Left colon (tissue), 2 donors: ENCODE measurements at regions not wholly inside any gene's neighbourhood (a gene's known extent, or its start where the extent isn't known, plus 50 kb on each side); places are given as distances from the start of the nearest gene placed in this dataset.

Source experiments
- ATAC-seq: fragments of 200-7000 bp; cut with Tn5 transposase; one replicate; pipeline ENCODE4 v1.9.1; 2020; ENCODE audit warnings: mild to moderate bottlenecking, moderate library complexity
- DNase-seq, 2 donors: peaks; one replicate each; pipeline ENCODE4 v3.0.0-alpha.2; 2020
- intact Hi-C, 2 donors: fragments of 100-400 bp; cut with DNase I in 1 of 2; cut with micrococcal nuclease in 1 of 2; formaldehyde crosslinking; loops; one replicate each; pipeline versions ENCODE4 v1.11.2 to v1.14.0; 2022; cut with DNase I, micrococcal nuclease
- donor health status: DM: no; HTN: no; CAD: no.
- donor health status: DM: yes; HTN: yes; CAD: no.

DNA sequence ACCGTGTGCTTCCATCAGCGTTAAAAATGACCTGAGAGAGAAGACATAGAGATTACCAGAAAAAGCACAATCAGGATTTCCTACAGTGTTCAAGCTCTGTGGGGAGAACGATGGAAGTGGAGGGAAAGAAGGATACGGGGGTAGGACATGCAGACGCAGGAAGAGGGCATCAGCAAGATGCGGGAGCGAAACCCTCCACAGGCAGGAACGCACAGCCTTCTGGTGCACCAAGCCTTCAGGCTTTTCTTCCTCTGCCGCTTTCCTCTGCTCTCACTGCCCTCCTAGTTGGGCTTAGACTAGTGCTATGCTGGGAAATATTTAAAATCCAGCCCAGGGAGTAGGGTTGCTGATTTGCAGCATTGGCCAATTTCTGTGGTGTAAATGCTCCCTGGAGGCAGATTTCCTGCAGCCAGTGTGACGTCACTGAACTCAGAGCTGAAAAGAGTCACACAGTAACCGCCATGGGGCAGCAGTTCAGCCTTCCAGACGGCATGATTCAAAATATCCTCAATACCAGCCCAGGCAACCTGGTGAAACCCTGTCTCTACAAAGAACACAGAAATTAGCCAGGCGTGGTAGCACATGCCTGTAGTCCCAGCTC lies 205.1 kb upstream of the SOX1 start:
- ATAC-seq, result no peak
- DNase-seq, result no peak
- intact Hi-C loops, result no loop called here

DNA sequence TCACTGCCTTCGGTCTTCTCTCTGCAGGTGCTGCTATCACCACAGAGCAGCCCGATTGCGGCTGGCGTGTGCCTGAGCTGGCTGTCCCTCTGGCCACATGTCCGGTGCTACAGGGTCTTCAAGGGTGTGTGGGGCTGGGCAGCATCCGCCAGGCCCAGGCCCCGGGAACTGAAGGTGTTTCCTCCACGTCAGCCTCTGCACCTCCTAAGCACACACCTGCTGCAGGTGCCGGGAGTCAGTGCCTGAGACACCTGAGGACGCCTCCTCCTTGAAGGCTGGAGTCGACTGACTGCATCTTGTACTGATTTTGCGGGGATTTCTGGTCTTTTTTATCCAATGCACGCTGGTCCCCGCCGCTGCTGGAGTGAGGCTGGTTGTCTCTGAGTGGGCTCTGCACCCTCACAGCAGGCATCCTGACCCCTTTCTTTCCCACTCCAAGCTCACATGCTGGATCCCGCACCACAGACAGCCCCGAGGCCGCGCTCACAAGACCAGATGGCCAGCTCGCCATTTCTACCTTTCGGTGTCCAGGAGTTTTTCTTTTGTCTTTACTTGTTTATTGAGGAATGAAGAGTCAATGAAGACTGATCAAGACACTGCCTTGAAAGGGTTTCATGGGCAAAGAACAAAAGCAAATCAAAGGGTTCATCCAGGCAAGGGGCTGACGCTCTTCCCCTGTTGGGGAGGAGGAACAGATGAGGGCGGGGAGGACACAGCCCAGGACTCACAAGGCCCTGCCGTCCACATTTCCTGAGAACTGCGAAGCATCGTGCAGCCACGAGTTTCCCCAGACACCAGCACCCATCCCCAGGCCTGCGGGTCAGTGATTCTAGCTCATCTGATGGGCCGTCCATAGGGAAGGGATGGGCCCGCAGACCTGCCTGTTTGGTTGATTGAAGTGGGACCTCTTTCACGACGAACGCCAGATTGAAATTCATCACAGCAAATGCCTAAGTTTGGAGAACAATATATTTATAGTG lies 203.8 kb upstream of the SOX1 start:
- intact Hi-C loops, result no loop called here
- DNase-seq (no peak), ATAC-seq (no peak)

DNA sequence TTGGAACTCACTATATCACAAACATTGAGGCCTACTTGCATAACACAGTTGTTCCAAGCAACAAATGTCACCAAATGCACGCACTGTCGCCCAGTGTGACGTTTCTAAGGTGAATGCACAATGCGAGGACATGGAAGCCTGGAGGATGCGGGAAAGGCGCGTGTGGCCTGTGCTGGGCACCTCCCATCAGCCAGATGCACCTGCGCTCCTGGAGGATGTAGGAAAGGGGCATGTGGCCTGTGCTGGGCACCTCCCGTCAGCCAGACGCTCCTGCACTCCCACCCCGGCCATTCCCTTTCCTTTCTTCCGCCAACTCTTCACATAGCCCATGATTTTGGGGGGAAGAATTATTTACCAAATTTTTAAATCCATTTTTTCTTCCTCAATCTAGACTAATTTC lies 202.4 kb upstream of the SOX1 start:
- no peak for ATAC-seq
- no peak for DNase-seq
- intact Hi-C loops, result no loop called here

DNA sequence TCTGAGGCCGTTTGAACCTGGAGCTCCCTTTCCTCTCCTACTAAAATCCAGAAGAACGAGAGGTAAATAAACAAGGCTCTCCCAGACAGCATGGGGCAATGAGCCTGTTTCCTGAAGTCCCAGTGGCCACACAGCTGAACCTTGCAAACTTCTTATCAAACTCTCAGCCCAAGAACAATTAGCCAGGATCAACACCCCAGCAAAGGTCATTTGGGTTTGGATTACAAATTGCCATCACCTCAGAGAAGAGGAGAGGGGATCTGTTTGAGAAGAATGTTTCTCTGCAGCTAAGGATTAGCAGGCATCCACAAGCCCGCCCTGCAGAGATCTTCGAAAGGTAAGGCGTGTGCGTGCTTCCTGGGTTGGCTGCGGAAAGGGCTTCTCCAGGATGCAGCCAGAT lies 201.9 kb upstream of the SOX1 start:
- ATAC-seq, result no peak
- intact Hi-C loops, result no loop called here
- DNase-seq, result no peak

DNA sequence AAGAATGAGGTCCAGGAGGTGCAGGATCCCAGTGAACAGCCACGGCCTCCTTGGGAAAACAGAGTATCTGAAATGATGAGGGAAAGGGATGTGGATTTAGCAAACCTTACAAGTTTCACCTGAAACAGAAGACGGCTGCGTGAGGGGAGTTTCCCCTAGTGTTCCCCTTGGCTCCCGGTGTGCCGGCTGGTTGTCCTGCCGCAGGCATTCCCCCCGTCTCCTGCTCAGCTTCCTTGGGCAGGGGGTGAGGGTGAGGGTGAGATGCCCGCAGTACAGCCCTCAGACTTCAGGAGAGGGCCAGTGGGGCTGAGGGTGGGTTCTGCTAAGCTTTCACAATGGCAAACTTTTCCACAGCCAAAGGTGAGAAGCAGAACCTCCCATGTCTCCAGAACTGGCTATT lies 201.1 kb upstream of the SOX1 start:
- ATAC-seq, result no peak
- intact Hi-C loops, result no loop called here

DNA sequence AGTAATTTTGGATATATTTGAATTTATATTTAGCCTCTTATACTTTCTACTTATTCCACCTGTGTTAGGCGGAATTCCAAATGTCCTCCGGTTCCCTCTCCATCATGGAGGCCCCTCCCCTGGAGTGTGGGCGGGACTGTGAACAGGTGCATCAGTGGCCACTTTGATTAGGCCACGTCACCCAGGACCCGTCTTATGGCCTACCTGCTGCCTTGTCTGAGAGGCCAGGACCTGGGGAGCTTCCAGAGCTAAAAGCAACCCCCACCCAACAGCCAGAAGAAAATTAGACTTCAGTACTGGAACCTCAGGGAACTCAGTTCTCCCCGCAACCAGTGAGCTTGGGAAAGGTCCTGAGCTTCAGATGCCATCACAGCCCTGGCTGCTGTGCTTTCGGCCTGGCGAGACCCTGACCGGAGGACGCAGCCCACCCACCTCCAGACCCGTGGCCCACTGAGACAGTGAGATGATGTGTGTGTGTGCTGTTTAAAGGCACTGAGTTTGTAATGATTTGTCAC lies 200.2 kb upstream of the SOX1 start:
- DNase-seq, result no peak
- intact Hi-C loops, result no loop called here
- no peak for ATAC-seq

More for the DNA sequence above, 201.1 kb upstream of the SOX1 start:
- DNase-seq, result no peak

DNA sequence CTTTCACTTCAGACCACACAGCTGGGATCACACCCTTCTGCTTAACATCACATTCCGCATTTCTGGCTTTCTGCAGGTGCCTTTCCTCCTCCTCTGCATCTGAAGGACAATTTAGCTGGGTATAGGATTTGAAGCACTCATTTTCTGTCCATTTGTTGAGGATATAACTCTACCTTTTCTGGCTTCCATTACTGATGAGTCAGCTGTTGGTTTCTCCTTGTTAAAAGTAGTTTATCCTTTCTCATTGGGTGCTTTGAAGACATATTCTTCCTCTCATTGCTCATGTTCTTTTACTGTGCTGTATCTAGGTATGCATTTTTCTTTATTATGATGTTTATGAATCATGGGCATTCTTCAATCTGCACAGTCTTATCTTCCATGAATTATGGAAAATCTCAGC lies 199.3 kb upstream of the SOX1 start:
- DNase-seq (no peak), ATAC-seq (no peak)
- intact Hi-C loops, result no loop called here

DNA sequence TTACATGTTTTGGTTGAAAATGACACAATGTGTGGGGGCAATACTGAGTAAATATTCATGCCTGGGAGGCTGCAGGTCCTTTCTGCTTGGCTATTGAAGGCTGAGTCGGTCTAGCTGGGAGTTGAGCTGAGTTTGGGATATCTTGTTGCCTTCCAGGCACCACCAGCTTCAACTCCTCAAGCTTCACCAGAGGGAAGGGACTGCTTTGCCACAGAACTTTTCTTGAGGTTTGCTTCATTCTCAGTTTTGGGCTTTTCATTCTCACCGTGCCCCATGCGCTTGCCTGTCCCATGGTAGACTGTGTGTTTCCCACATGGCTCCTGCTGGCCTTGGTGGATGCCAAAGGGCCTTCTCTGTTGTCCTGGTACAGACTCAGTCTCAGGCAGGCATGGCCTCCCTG lies 198.2 kb upstream of the SOX1 start:
- ATAC-seq (no peak), DNase-seq (no peak)
- intact Hi-C loops, result no loop called here

DNA sequence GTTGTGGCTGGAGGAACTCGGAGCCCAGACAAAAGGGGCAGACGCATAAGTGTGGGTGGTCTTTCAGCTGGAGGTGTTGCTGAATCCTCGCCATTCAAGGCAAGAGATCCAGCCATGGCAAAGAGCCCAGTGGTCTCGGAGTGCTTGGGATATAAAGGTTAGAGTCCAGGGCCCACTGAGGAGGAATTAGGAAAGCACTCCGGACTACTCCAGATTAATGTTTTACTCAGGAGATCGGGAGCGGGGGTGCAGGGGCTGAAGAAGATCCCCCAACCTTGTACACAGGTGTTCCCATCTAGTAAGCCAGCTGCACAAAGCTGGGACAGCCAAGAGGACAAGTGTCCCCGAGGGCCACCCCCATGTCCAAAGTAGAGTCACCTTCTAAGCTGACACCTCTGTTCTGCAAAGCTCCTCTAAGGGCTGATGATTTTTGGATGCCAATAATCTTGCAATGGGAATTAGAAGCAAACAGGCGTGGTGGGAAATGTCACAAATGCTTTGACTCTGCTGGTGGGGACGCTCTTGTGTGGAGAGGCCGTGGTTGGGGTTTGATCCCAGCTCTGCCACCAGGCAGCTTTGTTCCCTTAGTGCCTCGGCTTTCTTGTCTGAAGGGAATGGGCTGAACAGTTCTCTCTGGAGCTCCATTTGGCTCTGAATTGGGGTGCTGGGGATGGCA lies 194.3 kb upstream of the SOX1 start:
- ATAC-seq, result no peak

DNA sequence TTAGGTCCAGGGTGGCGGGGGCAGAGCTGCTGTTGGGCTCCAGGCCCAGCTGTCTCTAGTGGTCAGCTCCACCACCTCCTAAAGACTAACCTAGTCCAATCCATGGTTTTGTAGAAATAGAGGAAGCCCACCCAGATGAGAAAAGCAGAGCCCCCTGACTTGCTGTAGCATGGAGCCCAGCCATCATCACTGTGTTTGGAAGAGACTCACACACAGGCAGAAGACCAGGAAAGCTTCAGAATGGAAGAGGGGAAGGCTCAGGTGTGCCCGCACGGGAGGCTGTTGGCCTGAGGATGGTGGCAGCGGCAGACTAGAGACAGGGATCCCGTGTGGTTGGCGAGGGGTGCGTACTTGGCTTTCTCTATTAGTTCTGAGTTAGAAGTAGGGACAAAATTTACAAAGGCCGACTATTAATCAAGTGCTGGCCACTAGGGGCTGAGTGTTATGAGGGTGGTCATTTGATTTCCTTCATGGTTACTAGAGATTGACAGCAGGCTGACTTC lies 193.2 kb upstream of the SOX1 start:
- ATAC-seq, result no peak
- no peak for DNase-seq
- intact Hi-C loops, result no loop called here

More for the DNA sequence above, 194.3 kb upstream of the SOX1 start:
- DNase-seq, result no peak
- intact Hi-C loops, result no loop called here

DNA sequence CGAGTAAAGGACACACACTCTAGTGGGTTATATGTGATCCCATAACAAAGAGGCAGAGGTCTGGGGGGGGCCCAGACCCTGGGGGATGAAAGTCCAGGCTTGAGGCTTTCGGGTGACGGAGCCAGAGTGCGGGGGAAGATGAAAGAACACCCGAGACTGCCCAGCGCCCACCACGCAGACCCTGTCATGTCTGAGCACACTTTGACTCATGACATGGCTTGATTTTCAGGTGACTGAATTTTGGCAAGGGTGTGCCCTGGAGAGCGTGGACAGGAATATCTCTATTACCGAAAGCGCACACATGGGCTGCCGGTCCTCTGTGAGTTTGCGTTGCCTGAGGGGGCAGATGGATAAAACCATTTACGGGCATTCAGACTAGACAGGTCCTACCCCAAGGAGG lies 192.0 kb upstream of the SOX1 start:
- intact Hi-C loops, result no loop called here
- DNase-seq (no peak), ATAC-seq (no peak)

DNA sequence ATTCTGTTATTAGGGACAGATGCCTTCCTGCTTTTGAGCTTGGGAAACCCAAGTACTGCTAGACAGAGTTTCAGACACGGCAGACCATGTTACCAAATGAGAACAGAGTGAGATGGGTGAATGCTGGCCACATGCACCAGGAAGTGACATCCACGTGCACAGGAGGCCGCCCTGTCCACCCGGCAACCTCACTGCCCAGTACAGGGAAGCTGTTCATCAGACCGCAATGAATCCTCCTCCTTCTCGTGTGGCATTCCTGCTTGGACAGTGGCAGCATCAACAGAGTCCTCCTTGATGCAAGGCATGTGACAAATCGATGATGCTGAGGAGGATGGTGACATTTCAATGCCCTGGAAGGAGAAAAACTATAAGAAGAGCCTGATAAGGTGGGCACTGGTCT lies 191.0 kb upstream of the SOX1 start:
- intact Hi-C loops, result no loop called here
- DNase-seq (no peak), ATAC-seq (no peak)

DNA sequence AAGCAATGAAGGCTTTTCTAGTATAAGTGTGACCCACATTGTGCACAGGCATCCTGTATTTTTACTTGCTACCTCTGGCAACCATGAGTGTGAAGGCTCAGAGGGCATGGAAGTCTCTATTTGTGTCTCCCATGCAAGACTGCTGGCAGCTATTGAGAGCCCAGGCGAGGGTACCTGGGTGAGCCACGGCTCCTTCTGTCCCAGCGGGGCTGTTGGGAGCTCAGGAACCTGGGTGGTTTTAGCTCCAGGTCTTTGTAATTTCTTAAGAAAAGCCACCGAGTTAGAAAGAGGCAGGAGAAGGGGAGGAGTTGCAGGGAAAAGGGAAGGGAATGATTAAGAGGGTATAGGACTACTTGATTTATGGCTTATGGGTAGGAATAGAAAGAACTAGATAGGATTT lies 190.4 kb upstream of the SOX1 start:
- DNase-seq (no peak), ATAC-seq (no peak)
- intact Hi-C loops, result no loop called here

DNA sequence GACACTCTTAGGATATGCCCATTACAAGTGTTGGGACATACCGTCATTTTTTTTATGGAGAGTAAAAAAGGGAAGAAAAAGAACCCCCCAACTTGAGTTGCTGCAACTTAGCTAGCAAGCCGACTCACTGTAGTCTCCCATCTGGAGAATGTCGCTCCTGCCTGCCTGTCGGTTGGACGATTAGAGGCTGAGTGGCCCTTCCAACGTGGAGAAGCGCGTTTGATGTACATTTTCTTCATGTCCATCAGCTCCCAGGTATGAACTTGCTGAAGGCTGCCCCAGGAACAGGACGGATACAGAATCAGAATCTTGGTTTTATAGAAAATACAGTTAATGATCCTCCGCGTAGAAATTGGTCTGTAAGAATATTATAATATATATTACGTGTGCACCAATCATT lies 189.0 kb upstream of the SOX1 start:
- ATAC-seq (no peak), DNase-seq (no peak)
- intact Hi-C loops, result no loop called here

DNA sequence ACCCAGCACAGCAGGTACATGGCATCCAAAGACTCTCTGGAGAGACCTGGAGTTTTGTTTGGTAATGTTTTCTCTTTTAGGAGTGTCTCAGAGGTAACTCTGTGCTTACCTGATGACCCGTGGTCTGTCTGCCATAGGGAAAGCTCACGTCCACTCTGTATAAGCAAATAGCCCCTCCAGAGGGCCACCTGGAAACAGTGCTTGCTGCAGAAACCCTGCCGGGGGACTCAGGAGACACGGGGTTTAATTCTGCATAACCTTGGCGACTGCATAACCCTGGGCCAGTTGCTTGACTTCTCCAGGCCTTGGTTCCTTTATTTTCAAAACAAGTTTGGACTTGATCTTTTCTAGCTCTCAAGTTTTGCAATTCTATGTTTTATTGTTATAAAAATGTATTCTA lies 187.2 kb upstream of the SOX1 start:
- intact Hi-C loops, result no loop called here
- DNase-seq (no peak), ATAC-seq (no peak)

DNA sequence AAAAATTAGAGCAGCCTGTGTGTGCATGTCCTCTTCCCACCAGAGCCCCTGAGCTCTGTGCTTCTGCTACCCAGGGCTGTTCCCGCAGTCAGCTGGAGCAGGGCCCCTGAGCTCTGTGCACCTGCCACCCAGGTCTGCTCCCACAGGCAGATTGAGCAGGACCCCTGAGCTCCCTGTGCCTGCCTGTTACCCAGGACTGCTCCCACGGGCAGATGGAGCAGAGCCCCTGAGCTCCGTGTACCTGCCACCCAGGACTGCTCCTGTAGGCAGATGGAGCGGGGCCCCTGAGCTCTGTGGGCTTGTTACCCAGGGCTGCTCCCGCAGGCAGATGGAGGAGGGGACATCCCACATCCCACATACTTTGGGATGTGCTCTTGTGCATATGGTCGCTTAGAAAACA lies 186.8 kb upstream of the SOX1 start:
- intact Hi-C loops, result no loop called here
- ATAC-seq, result no peak
- no peak for DNase-seq

DNA sequence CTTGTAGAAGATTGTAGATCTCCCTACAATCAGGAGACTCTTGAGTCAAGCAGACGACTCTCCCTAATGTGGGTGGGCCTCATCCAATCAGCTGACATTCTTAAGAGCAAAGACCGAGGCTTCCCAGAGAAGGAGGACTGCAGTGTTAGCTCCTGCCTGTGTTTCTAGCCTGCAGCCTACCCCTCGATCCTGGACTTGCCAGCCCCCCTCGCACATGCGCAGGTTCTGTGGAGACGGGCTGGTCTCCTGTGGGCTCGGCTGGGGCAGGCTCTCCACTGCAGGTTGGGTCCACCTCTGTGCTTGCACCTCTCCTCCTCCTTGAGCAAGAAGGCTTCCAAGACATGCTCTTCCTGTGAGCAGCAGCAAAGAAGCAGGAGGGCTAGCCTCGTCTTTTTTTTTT lies 185.2 kb upstream of the SOX1 start:
- ATAC-seq, result no peak
- intact Hi-C loops, result no loop called here
- no peak for DNase-seq

DNA sequence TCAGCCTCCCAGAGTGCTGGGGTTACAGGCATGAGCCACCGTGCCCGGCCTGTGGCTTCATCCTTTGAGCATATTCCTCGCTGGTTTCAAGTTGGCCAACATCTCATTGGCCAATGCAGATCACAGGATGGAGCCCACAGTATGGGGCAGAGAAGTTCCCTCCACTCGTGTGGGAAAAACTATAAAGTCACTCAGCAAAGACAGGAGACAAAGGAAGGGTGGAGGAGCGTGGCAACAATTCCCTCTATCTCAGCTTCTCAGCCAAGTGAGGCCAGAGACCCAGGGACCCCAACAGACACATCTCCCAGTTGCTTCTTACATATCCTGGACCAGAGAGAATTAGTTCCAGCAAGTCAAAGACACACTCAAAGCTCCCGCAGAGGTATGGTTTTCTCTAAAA lies 184.6 kb upstream of the SOX1 start:
- DNase-seq (no peak), ATAC-seq (no peak)
- intact Hi-C loops, result no loop called here

DNA sequence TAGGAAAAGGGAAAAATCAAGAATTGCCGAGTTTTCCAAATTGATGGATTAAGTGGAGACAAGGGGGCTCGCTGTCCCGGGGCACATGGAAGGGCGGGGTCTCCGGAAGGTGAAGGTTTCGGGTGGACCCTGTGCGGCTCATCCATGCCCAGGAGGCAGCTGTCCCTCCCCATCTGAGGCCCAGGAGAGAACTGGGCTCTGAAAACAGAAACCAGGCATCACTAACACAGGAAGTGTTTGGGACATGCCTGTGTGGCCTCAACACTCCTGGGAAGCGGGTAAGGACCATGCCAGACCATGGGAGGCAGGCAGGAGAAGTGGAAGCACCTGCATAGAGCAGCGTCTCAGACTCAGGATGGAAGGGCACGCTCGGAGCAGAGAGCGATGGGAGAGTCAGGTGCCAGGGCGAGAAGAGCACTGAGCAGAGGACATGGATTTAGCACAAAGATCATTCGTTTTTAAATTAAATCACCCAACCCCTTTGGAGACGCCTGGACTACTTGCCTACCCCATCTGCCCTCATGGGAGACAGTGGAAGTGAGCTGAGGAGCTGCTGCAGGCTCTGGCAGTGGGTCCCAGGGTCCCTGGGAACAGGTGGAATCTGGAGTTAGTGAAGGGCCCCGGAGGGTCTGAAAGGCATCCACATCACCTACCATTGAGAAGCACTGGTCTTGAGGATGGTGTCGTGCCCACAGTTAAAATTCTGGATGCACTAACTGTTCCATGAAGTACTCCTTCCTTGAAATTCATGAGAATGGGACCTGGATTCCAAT lies 183.2 kb upstream of the SOX1 start:
- intact Hi-C loops, result no loop called here
- DNase-seq, result no peak
- ATAC-seq, result no peak
